HCT116 (cell line): ENCODE measurements at regions not wholly inside any gene's neighbourhood (a gene's known extent, or its start where the extent isn't known, plus 50 kb on each side); places are given as distances from the start of the nearest gene placed in this dataset.

ENCODE experiments used
- ATF3 ChIP-seq: IDR thresholded peaks from 2 replicates; pipeline ENCODE4 v1.6.1; 2012
- EGR1 ChIP-seq: IDR thresholded peaks from 2 replicates; pipeline ENCODE4 v1.6.1; 2012; ENCODE audit warnings: low read depth
- EZH2phosphoT487 ChIP-seq: fragments of 200-600 bp; IDR thresholded peaks from 2 replicates; pipeline ENCODE4 v1.6.1; 2018; ENCODE audit warnings: antibody characterized with exemption, borderline replicate concordance
- FOSL1 ChIP-seq: IDR thresholded peaks from 2 replicates; pipeline ENCODE4 v1.6.1; 2012; ENCODE audit warnings: low read depth
- POLR2A ChIP-seq: IDR thresholded peaks from 2 replicates; pipeline ENCODE4 v1.7.0; 2011; ENCODE audit warnings: borderline replicate concordance; ENCODE audit not compliant: insufficient read depth, insufficient read length; ENCODE audit errors: extremely low read depth
- POLR2AphosphoS5 ChIP-seq: IDR thresholded peaks from 2 replicates; pipeline ENCODE4 v1.6.1; 2011; ENCODE audit warnings: mild to moderate bottlenecking, low read depth, low read length, moderate library complexity
- TF ChIP-seq, protein P1 (sequence below), 3 experiments: fragments of 200-600 bp in 1 of 3; sonication (generic) in 1 of 3; IDR thresholded peaks in 2 of 3; conservative IDR thresholded peaks in 1 of 3; 2 replicates each; pipeline ENCODE4 v1.5.1; 2012 to 2017; ENCODE audit warnings: low read depth in 2 of 3, low read length in 2 of 3, antibody characterized with exemption in 1 of 3, borderline replicate concordance in 1 of 3, control low read depth in 1 of 3, mild to moderate bottlenecking in 1 of 3, mixed read lengths in 1 of 3, mixed run types in 1 of 3, moderate library complexity in 1 of 3; ENCODE audit not compliant: insufficient read depth in 1 of 3

- TF ChIP-seq EGR1 (no peak), POLR2A (no peak), ATF3 (no peak), FOSL1 (no peak), EZH2phosphoT487 (no peak), POLR2AphosphoS5 (no peak)
- TF ChIP-seq, protein P1, sequence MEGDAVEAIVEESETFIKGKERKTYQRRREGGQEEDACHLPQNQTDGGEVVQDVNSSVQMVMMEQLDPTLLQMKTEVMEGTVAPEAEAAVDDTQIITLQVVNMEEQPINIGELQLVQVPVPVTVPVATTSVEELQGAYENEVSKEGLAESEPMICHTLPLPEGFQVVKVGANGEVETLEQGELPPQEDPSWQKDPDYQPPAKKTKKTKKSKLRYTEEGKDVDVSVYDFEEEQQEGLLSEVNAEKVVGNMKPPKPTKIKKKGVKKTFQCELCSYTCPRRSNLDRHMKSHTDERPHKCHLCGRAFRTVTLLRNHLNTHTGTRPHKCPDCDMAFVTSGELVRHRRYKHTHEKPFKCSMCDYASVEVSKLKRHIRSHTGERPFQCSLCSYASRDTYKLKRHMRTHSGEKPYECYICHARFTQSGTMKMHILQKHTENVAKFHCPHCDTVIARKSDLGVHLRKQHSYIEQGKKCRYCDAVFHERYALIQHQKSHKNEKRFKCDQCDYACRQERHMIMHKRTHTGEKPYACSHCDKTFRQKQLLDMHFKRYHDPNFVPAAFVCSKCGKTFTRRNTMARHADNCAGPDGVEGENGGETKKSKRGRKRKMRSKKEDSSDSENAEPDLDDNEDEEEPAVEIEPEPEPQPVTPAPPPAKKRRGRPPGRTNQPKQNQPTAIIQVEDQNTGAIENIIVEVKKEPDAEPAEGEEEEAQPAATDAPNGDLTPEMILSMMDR (IDR thresholded peaks at IDR 0.05 in 2 of 3, conservative IDR thresholded peaks at IDR 0.05 in 1 of 3; ENCODE audit: borderline replicate concordance in 1 of 3, insufficient read depth in 1 of 3, low read depth in 2 of 3, low read length in 2 of 3), result no peak
These were observed 107.4 kb downstream of the TMEM174 start for GRCh38 chr5:73280386-73280785.
